ENCODE measurements at regions not wholly inside any gene's neighbourhood (a gene's known extent, or its start where the extent isn't known, plus 50 kb on each side); places are given as distances from the start of the nearest gene placed in this dataset.
A peak's percentile ranks its signal among the peaks of the same experiment; 100 is the strongest.

DNA sequence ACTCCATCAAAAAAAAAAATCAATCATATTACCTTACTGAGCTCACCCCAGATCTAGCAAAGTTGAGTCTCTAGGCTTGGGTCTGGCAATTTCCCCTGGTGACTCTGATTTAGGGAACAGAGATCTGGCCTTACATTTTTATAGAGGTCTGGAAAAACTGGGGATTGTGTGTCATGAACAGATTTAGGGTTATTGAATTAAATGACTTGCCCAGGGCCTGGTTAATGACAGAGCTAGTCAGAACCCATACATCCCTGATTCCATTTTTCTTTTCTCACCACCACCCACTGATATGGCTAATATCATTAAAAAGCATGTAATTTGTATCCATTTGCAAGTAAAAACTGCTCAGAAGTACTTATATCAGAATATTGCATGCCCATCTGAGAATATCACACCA is 163.4 kb upstream of the OGFRL1 start:
- DNase-seq = peak; percentile 37

DNA sequence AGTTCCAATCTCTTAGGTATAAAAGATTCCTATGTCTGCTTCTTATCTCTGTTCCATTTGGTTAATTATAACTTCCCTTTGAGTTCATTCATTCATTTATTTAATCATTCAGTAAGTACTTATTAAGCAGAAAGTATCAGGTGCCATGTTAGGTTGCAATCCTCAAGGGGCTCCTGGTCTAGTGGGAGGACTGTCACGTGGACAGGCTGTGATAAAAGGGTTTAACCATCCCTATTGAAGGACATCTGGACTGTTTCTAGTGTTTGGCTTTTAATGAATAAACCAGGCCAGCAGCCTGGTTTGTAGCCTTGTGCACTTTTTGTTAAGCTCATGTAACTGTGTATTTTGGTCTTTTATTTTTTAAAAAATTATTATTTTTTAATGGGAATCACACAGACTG is 162.1 kb upstream of the OGFRL1 start:
- peak; percentile 95 for DNase-seq

DNA sequence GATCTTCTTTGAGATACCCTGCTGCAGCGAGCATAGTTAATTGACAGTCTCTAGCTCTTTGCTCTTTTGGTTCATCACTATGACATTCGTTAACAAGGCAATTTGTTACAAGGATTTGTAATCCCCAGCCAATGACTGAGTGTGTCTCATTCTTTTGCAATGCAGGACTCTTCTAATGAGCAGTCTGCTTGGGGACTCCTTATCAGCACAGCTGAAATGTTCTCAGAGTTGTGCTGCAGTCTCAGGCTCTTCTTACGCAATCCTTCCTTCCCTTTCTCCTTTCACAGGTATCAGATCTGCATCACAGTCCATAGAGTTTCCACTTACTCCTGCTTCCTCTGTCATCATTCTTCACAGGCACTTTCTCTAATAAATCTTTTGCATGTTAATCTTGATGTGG is 161.2 kb upstream of the OGFRL1 start:
- peak; percentile 14 for DNase-seq

- peak; percentile 51 for DNase-seq
Observed at GRCh38 chr6:71130277-71130676, 158.3 kb upstream of the OGFRL1 start.

GRCh38 chr6:71134929-71135642 is 153.5 kb upstream of the OGFRL1 start:
- peak; percentile 23 for DNase-seq

- no peak for DNase-seq
Observed at GRCh38 chr6:71137973-71138372, 150.6 kb upstream of the OGFRL1 start.

DNA sequence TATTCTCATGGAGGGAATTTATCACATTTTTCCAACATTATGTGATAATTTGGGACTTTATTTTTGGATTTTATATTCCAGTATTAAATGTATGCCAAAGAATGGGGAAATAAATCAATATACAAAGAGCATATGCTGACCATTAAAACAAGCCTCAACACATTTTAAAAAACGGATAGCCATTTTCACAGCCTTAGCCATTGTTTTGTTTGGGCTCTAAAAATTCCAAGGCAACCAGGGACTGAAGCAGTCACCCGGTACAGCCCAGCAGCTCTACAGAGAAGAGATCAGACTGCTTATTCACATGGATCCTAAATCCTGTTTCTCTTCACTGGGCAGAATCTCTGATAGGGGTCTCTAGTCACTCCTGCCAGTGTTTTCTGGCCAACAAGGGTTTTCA is 150.2 kb upstream of the OGFRL1 start:
- no peak for DNase-seq

DNA sequence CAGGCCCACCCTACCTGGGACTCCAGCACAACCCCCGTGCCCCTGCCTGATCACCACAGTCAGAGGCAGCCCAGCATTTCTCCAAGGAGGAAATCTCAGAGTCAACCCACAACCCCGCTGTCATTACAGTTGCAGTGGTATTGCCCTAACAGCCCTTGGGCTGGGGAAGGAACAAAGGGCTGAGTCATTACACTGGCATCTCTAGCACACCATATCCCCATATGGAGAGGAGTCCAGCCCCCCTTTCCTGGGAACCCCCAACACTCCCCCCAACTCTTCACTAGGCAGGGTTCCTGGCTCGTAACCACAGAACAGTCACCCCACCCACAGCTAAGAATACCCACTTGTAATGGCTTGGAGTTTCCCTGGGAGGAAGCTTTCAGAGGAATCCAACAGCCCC is 149.4 kb upstream of the OGFRL1 start:
- DNase-seq = no peak

DNA sequence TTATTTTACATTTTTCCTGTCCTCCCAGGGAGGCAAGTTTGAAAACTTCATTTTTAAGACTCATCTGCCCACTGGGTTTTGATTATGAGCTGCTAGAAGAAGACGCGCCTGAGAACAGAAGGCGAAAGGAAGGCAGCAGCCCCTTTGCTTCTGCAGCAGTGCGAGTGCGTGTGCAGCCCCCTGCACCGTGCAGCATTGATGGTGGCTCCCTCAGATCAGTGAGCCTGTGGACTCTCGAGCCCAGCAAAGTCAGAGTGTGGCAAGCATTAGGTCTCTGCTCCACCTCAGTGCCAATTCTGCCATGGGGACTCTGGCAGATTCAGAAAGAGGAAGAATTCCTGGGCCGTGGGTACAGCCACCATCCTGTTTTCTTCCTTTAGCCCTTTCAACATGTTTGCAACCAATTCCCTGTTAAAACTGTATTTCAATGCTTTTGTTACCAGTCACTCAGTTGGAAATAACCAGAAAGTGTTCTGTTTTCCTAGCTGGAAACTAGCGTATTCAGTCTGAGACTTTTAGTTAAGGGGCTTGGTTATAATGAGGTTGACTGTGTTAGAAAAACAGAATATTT is 134.8 kb upstream of the OGFRL1 start:
- no peak for DNase-seq

- peak; percentile 60 for DNase-seq
Observed at GRCh38 chr6:71157345-71157744, 131.3 kb upstream of the OGFRL1 start.

DNA sequence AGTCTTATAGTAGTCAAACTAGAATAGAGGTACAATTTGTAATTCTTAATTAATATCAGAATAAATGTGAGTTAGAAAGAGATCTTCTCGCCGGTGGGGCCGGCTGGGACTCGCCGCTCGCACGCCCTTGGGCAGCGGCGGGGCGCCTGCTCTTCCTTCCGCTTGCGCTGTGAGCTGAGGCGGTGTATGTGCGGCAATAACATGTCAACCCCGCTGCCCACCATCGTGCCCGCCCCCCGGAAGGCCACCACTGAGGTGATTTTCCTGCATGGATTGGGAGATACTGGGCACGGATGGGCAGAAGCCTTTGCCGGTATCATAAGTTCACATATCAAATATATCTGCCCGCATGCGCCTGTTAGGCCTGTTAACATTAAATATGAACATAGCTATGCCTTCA is 123.7 kb upstream of the OGFRL1 start:
- no peak for DNase-seq

- no peak for DNase-seq
Observed at GRCh38 chr6:71168233-71168765, 120.3 kb upstream of the OGFRL1 start.

- no peak for DNase-seq
Observed at GRCh38 chr6:71171497-71172070, 117.0 kb upstream of the OGFRL1 start.

DNA sequence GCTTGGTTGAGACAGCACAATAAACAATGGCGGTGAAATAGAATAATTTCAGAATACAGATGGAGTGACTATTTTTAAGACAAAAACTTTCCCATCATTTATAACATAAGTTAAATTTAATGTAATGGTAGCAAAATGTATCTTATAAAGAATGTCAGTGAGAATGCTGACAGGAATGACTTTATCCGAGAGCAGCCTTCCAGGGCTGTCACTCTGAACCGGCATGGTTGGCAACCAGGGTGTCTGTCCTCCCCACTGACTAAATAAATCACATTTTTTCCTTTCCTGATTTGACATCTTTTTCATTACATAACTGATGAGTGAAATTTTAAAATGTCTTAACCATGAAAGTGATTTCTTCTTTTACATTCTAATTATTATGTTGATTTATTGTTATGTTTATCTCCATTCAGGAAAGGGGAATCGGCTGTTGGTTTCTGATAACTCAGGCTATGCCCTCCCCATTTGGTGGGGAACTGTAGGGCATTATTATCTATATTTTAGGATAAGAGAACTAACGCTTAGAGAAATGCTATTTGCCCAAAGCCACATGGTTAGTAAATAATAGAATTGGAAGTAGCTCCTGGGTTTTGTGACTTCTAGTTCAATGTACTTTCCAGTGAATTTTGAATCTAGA is 109.2 kb upstream of the OGFRL1 start:
- DNase-seq = no peak

- no peak for DNase-seq
Observed at GRCh38 chr6:71181565-71181964, 107.0 kb upstream of the OGFRL1 start.

DNA sequence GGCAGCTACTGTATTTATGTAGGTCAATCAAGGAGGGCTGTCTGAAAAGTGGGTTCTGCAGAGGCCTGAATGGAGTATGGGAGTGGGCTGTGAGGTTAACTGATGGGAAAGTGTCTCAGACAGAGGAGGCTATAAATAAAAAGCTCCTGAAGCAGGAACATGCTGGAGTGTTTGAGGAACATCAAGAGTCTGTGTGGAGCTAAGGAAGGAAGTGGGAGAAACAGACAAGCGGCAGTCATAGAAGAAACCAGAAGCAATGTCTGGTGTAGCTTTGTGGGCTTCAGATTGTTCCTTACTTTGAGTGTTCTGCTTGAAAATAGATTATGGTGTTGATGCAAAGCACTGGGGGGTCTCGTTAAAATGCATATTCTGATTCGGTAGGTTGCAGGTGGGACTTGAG is 101.5 kb upstream of the OGFRL1 start:
- DNase-seq = no peak

GRCh38 chr6:71190809-71191208 is 97.8 kb upstream of the OGFRL1 start:
- DNase-seq = peak; percentile 57

DNA sequence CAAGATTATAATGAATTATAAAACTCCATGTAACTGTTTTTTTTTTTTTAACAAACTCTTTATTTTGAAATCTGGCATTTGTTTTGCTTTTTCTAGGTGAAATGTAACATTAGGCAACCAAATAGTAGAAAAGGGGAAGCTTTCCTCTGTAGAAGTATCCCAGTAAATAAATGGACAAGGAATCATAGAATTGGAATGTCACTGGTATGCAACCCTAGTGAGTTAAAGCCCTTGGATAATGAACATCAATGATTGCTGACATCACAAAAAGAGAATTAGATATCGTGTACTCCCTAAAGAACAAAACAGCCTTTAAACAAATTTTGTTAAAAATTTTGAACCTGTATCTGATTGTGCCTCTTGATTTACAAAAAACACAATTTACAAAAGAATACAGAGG is 93.9 kb upstream of the OGFRL1 start:
- DNase-seq = no peak

- no peak for DNase-seq
Observed at GRCh38 chr6:71197267-71197666, 91.3 kb upstream of the OGFRL1 start.

- peak; percentile 26 for DNase-seq
Observed at GRCh38 chr6:71197780-71198179, 90.8 kb upstream of the OGFRL1 start.

GRCh38 chr6:71198908-71199307 is 89.7 kb upstream of the OGFRL1 start:
- DNase-seq = no peak

DNA sequence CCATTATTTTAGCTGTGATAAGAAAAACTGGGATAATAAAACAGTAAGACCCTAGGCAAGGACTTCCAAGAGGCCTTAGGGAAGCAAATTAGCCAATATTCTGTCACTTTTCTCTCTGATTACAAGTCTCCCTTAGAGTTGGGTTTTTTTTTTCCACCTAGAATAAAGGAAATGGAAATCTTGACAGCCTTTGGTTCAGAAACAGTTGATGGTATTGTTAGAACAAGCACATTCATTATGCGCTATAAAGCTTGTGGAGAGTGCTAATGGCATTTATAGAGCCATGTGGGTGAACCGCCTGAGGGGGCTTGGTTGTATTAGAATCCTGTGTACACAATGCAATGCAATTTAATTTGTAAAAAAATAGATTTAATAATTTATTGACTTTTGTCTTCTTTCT is 88.9 kb upstream of the OGFRL1 start:
- DNase-seq = peak; percentile 83

DNA sequence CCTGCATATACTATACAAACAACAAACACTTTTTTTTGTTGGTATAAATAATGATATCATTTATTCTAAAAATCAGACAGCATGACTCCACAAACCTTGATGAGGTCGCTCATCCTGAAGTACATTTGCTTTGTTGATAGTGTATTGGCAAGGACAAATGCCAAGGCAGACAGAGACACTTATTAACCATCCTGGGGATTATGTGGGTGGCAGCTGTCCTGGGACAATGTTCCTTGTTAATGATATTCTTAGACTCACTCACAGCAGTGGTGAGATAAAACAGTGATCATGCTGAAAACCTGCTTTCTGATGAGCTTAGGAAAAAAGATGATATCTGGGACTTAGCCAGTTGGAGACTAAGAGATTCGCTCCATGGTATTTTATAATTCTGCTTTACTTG is 85.4 kb upstream of the OGFRL1 start:
- DNase-seq = no peak

DNA sequence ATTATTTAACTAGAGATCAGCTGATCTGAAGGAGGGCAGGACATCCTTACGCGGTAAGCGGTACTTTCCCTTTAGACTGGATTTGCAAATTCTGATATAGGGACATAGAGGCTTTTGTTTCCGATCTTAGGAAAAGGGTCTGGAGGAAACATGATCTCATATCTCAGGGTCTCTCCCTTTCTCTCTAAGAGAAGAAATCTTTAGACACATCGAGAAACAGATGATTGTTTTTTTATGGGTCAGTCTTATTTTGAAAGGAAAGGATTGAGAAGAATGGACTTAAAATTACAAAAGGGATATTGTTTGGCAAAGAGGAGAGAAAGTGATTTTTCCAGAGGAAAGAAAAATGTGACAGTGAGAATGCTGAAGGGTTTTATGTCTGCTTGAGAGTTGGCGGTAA is 83.9 kb upstream of the OGFRL1 start:
- DNase-seq = no peak

All from NCI-H69 (cell line).